Large intestine (tissue), 3 donors: ENCODE measurements at regions not wholly inside any gene's neighbourhood (a gene's known extent, or its start where the extent isn't known, plus 50 kb on each side); places are given as distances from the start of the nearest gene placed in this dataset.
A peak's percentile ranks its signal among the peaks of the same experiment; 100 is the strongest.
"Not testable (repeated sequence)": the region's sequence is repeated elsewhere in the genome, so short reads cannot be mapped to it uniquely, and the experiment has no call there.

ENCODE experiments used
- DNase-seq, 2 donors: peaks; one replicate each; pipeline versions ENCODE4 v3.0.0 to v3.0.0-alpha.2; 2013
- H3K27ac ChIP-seq: one replicate; pipeline ENCODE4 v1.5.1; 2013; ENCODE audit warnings: low read length
- H3K27me3 ChIP-seq: 2 replicates; pipeline ENCODE4 v1.6.1; 2013; ENCODE audit warnings: low read length; ENCODE audit not compliant: control insufficient read depth, insufficient read depth
- H3K36me3 ChIP-seq: 2 replicates; pipeline ENCODE4 v1.6.1; 2013; ENCODE audit warnings: low read length; ENCODE audit not compliant: control insufficient read depth, insufficient read depth
- H3K4me1 ChIP-seq: one replicate; pipeline ENCODE4 v1.6.1; 2013; ENCODE audit warnings: low read length; ENCODE audit not compliant: control insufficient read depth, insufficient read depth
- H3K4me3 ChIP-seq: one replicate; pipeline ENCODE4 v1.5.1; 2013; ENCODE audit warnings: low read length
- H3K9me3 ChIP-seq: one replicate; pipeline ENCODE4 v1.6.1; 2013; ENCODE audit warnings: mild to moderate bottlenecking, low read depth, low read length, moderate library complexity; ENCODE audit not compliant: control insufficient read depth
- WGBS: methylation state at CpG from one replicate; pipeline ENCODE4 v1.1.5; 2013; ENCODE audit warnings: low lambda C conversion rate; ENCODE audit not compliant: insufficient coverage; 5-methylcytosine and 5-hydroxymethylcytosine counted together

- no peak for DNase-seq
- Histone ChIP-seq H3K36me3 (no peaks in the 10 kb centered on the region), H3K4me3 (no peak overlapping the region), H3K27me3 (no peaks in the 10 kb centered on the region), H3K4me1 (no peaks in the 10 kb centered on the region), H3K27ac (no peak overlapping the region), H3K9me3 (no peaks in the 10 kb centered on the region)
Observed at GRCh38 chr14:41489315-41489972, 117.2 kb upstream of the LRFN5 start.

- H3K27me3 ChIP-seq, result no peaks in the 10 kb centered on the region
Observed at GRCh38 chr14:41488401-41488800, 118.3 kb upstream of the LRFN5 start.

GRCh38 chr14:41482861-41483260, 123.8 kb upstream of the LRFN5 start:
- Histone ChIP-seq H3K36me3 (no peaks in the 10 kb centered on the region), H3K4me3 (no peak overlapping the region), H3K27ac (no peak overlapping the region), H3K4me1 (no peaks in the 10 kb centered on the region), H3K9me3 (no peaks in the 10 kb centered on the region), H3K27me3 (no peaks in the 10 kb centered on the region)
- DNase-seq, result no peak

More at GRCh38 chr14:41488401-41488800, 118.3 kb upstream of the LRFN5 start:
- Histone ChIP-seq H3K4me1 (no peaks in the 10 kb centered on the region), H3K9me3 (no peaks in the 10 kb centered on the region), H3K4me3 (no peak overlapping the region), H3K27ac (no peak overlapping the region), H3K36me3 (no peaks in the 10 kb centered on the region)
- no peak for DNase-seq
- 100% methylated on average over 1 of the region's 1 CpG for WGBS

- no peak overlapping the region for H3K4me3 ChIP-seq
- H3K9me3 ChIP-seq, result no peaks in the 10 kb centered on the region
- no peaks in the 10 kb centered on the region for H3K36me3 ChIP-seq
- 100% methylated on average over 1 of the region's 1 CpG for WGBS
- H3K4me1 ChIP-seq, result no peaks in the 10 kb centered on the region
- H3K27me3 ChIP-seq, result no peaks in the 10 kb centered on the region
- no peak for DNase-seq
- no peak overlapping the region for H3K27ac ChIP-seq
Observed at GRCh38 chr14:41476526-41476925, 130.2 kb upstream of the LRFN5 start.

- Histone ChIP-seq H3K4me1 (no peaks in the 10 kb centered on the region), H3K4me3 (no peak overlapping the region), H3K27ac (no peak overlapping the region), H3K36me3 (no peaks in the 10 kb centered on the region), H3K9me3 (no peaks in the 10 kb centered on the region), H3K27me3 (no peaks in the 10 kb centered on the region)
- no peak for DNase-seq
Observed at GRCh38 chr14:41461380-41461779, 145.3 kb upstream of the LRFN5 start.

GRCh38 chr14:41457393-41457792, 149.3 kb upstream of the LRFN5 start:
- H3K36me3 ChIP-seq, result no peaks in the 10 kb centered on the region
- DNase-seq, result no peak
- H3K27me3 ChIP-seq, result no peaks in the 10 kb centered on the region
- H3K27ac ChIP-seq, result no peak overlapping the region
- no peaks in the 10 kb centered on the region for H3K4me1 ChIP-seq
- WGBS, result 92% methylated on average over 1 of the region's 1 CpG
- H3K4me3 ChIP-seq, result no peak overlapping the region
- no peaks in the 10 kb centered on the region for H3K9me3 ChIP-seq

GRCh38 chr14:41449066-41449465, 157.6 kb upstream of the LRFN5 start:
- H3K27ac ChIP-seq, result no peak overlapping the region
- H3K27me3 ChIP-seq, result no peaks in the 10 kb centered on the region
- H3K4me3 ChIP-seq, result no peak overlapping the region
- no peaks in the 10 kb centered on the region for H3K36me3 ChIP-seq
- DNase-seq, result peak; percentile 3 to 56
- H3K9me3 ChIP-seq, result no peaks in the 10 kb centered on the region
- H3K4me1 ChIP-seq, result no peaks in the 10 kb centered on the region
- no CpG with 5 or more reads among the region's 3 CpGs for WGBS

GRCh38 chr14:41446008-41446407, 160.7 kb upstream of the LRFN5 start:
- H3K36me3 ChIP-seq, result no peaks in the 10 kb centered on the region
- H3K4me3 ChIP-seq, result no peak overlapping the region
- H3K27me3 ChIP-seq, result no peaks in the 10 kb centered on the region
- WGBS, result 100% methylated on average over 1 of the region's 2 CpGs
- H3K27ac ChIP-seq, result no peak overlapping the region
- H3K9me3 ChIP-seq, result no peaks in the 10 kb centered on the region
- H3K4me1 ChIP-seq, result no peaks in the 10 kb centered on the region
- DNase-seq, result no peak

GRCh38 chr14:41423503-41423902, 183.2 kb upstream of the LRFN5 start:
- Histone ChIP-seq H3K36me3 (no peaks in the 10 kb centered on the region), H3K4me3 (no peak overlapping the region), H3K9me3 (no peaks in the 10 kb centered on the region), H3K27ac (no peak overlapping the region), H3K4me1 (no peaks in the 10 kb centered on the region), H3K27me3 (no peaks in the 10 kb centered on the region)
- no peak for DNase-seq
- WGBS, result 100% methylated on average over 3 of the region's 3 CpGs

GRCh38 chr14:41421308-41421707, 185.4 kb upstream of the LRFN5 start:
- not testable (repeated sequence) for H3K27ac ChIP-seq, H3K27me3 ChIP-seq, H3K9me3 ChIP-seq, DNase-seq, H3K4me3 ChIP-seq, H3K4me1 ChIP-seq, H3K36me3 ChIP-seq
- WGBS, result no CpG with 5 or more reads among the region's 6 CpGs

- WGBS, result 100% methylated on average over 1 of the region's 4 CpGs
- Histone ChIP-seq H3K9me3 (no peaks in the 10 kb centered on the region), H3K27me3 (no peaks in the 10 kb centered on the region), H3K4me3 (no peak overlapping the region), H3K36me3 (no peaks in the 10 kb centered on the region), H3K27ac (no peak overlapping the region), H3K4me1 (no peaks in the 10 kb centered on the region)
- DNase-seq, result no peak
Observed at GRCh38 chr14:41419709-41420108, 187.0 kb upstream of the LRFN5 start.
